WTC11 (cell line): ENCODE measurements at regions not wholly inside any gene's neighbourhood (a gene's known extent, or its start where the extent isn't known, plus 50 kb on each side); places are given as distances from the start of the nearest gene placed in this dataset.

Experiments
- ATAC-seq: fragments of 200-7000 bp; cut with Tn5 transposase; 2 replicates; pipeline ENCODE4 v1.10.0; 2021; ENCODE audit warnings: mild to moderate bottlenecking, moderate library complexity
- CTCF ChIA-PET: fragments of 300-600 bp; sonication (Branson Sonifier 250); formaldehyde crosslinking; loops from one replicate; lab custom pipeline; 2021; ENCODE audit warnings: antibody characterized with exemption; lab: Charles Lee
- POLR2A ChIA-PET: fragments of 350-600 bp; sonication (Branson Sonifier 250); formaldehyde crosslinking; loops from one replicate; lab custom pipeline; 2021; ENCODE audit warnings: antibody characterized with exemption; lab: Charles Lee
- DNase-seq: peaks from one replicate; pipeline ENCODE4 v3.0.0; 2021; ENCODE audit warnings: low spot score
- H3K27ac Mint-ChIP-seq: 2 replicates; pipeline ENCODE4 v1.8.0; 2021; ENCODE audit warnings: mixed read lengths
- H3K27me3 Mint-ChIP-seq: 2 replicates; pipeline ENCODE4 v1.8.0; 2021; ENCODE audit warnings: low read depth, mild to moderate bottlenecking, moderate library complexity, mixed read lengths
- H3K36me3 Mint-ChIP-seq: 2 replicates; pipeline ENCODE4 v1.8.0; 2021; ENCODE audit warnings: mixed read lengths
- H3K4me1 Mint-ChIP-seq: 2 replicates; pipeline ENCODE4 v1.8.0; 2022; ENCODE audit warnings: mixed read lengths
- H3K4me3 Mint-ChIP-seq: 2 replicates; pipeline ENCODE4 v1.8.0; 2021; ENCODE audit warnings: mild to moderate bottlenecking, moderate library complexity, mixed read lengths
- H3K9me3 Mint-ChIP-seq: 2 replicates; pipeline ENCODE4 v1.8.0; 2021; ENCODE audit warnings: mixed read lengths
- AR ChIP-seq: fragments of 250-450 bp; sonication (Bioruptor Pico); IDR thresholded peaks from 2 replicates; pipeline ENCODE4 v1.9.0; 2021; ENCODE audit warnings: mild to moderate bottlenecking
- ATF1 ChIP-seq: sonication (generic); formaldehyde crosslinking; IDR thresholded peaks from 2 replicates; pipeline ENCODE4 v1.8.1; 2023; ENCODE audit warnings: mild to moderate bottlenecking, moderate library complexity, missing genetic modification reagents
- ETV6 ChIP-seq: sonication (generic); formaldehyde crosslinking; IDR thresholded peaks from 2 replicates; pipeline ENCODE4 v1.8.1; 2022; ENCODE audit warnings: mild to moderate bottlenecking, missing genetic modification reagents
- FOXJ3 ChIP-seq: sonication (generic); formaldehyde crosslinking; IDR thresholded peaks from 2 replicates; pipeline ENCODE4 v1.9.0; 2021; ENCODE audit warnings: missing genetic modification reagents, mild to moderate bottlenecking, borderline replicate concordance
- HMGA2 ChIP-seq: fragments of 250-450 bp; sonication (Bioruptor Pico); IDR thresholded peaks from 2 replicates; pipeline ENCODE4 v1.4.0; 2021; ENCODE audit warnings: mild to moderate bottlenecking, moderate library complexity
- TEAD4 ChIP-seq: sonication (generic); formaldehyde crosslinking; IDR thresholded peaks from 2 replicates; pipeline ENCODE4 v1.8.0; 2022; ENCODE audit warnings: mild to moderate bottlenecking, missing genetic modification reagents
- TP53 ChIP-seq: sonication (generic); formaldehyde crosslinking; IDR thresholded peaks from 2 replicates; pipeline ENCODE4 v1.8.1; 2023; ENCODE audit warnings: mild to moderate bottlenecking, missing genetic modification reagents
- USF1 ChIP-seq: sonication (generic); formaldehyde crosslinking; IDR thresholded peaks from 2 replicates; pipeline ENCODE4 v1.8.0; 2022; ENCODE audit warnings: mild to moderate bottlenecking, missing genetic modification reagents
- USF2 ChIP-seq: sonication (generic); formaldehyde crosslinking; IDR thresholded peaks from 2 replicates; pipeline ENCODE4 v1.8.1; 2023; ENCODE audit warnings: mild to moderate bottlenecking, missing genetic modification reagents, moderate library complexity
- ZNF121 ChIP-seq: sonication (generic); formaldehyde crosslinking; IDR thresholded peaks from 2 replicates; pipeline ENCODE4 v1.8.0; 2023; ENCODE audit warnings: missing genetic modification reagents
- ZNF396 ChIP-seq: fragments of 250-450 bp; sonication (Bioruptor Pico); IDR thresholded peaks from 2 replicates; pipeline ENCODE4 v1.8.0; 2021; ENCODE audit warnings: mild to moderate bottlenecking, moderate library complexity, borderline replicate concordance
- ZNF423 ChIP-seq: fragments of 250-450 bp; sonication (Bioruptor Pico); IDR thresholded peaks from 2 replicates; pipeline ENCODE4 v2.1.2; 2022; ENCODE audit warnings: mild to moderate bottlenecking, moderate library complexity
- ZNF532 ChIP-seq: fragments of 250-450 bp; sonication (Bioruptor Pico); IDR thresholded peaks from 2 replicates; pipeline ENCODE4 v1.9.0; 2021; ENCODE audit warnings: mild to moderate bottlenecking, borderline replicate concordance
- TF ChIP-seq, protein P1 (sequence below): fragments of 250-450 bp; sonication (Bioruptor Pico); IDR thresholded peaks from 2 replicates; pipeline ENCODE4 v2.1.2; 2022; ENCODE audit warnings: mild to moderate bottlenecking, moderate library complexity

- no peak for TF ChIP-seq ZNF532 (CRISPR knock-in tag)
- no peak for TF ChIP-seq HMGA2 (CRISPR knock-in tag)
- no peak for TF ChIP-seq ATF1
- no peak for TF ChIP-seq ZNF423 (CRISPR knock-in tag)
- no peak for TF ChIP-seq TP53 (CRISPR knock-in tag)
- no peak for TF ChIP-seq USF2 (CRISPR knock-in tag)
- TF ChIP-seq USF1 (CRISPR knock-in tag), result no peak
- TF ChIP-seq ZNF121, result no peak
- TF ChIP-seq FOXJ3, result no peak
- no peak for TF ChIP-seq AR (CRISPR knock-in tag)
Measured at GRCh38 chr3:79874646-79875045, 106.8 kb upstream of the ROBO1 start (continued).

- H3K4me3 Mint-ChIP-seq, result no peak overlapping the region
- no peaks in the 10 kb centered on the region for H3K27me3 Mint-ChIP-seq
- TF ChIP-seq TEAD4 (CRISPR knock-in tag) (no peak), ZNF396 (CRISPR knock-in tag) (no peak)
- TF ChIP-seq, protein P1, sequence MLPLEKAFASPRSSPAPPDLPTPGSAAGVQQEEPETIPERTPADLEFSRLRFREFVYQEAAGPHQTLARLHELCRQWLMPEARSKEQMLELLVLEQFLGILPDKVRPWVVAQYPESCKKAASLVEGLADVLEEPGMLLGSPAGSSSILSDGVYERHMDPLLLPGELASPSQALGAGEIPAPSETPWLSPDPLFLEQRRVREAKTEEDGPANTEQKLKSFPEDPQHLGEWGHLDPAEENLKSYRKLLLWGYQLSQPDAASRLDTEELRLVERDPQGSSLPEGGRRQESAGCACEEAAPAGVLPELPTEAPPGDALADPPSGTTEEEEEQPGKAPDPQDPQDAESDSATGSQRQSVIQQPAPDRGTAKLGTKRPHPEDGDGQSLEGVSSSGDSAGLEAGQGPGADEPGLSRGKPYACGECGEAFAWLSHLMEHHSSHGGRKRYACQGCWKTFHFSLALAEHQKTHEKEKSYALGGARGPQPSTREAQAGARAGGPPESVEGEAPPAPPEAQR (CRISPR knock-in tag), result no peak
- no peak overlapping the region for H3K27ac Mint-ChIP-seq
- H3K9me3 Mint-ChIP-seq, result no peaks in the 10 kb centered on the region
- no peak for ATAC-seq
- H3K4me1 Mint-ChIP-seq, result peaks cover 8% of the 10 kb centered on the region
- H3K36me3 Mint-ChIP-seq, result no peaks in the 10 kb centered on the region
- CTCF ChIA-PET, result no interaction called here
- DNase-seq, result no peak
- POLR2A ChIA-PET, result no interaction called here
Measured at GRCh38 chr3:79872483-79872882, 104.7 kb upstream of the ROBO1 start.

DNA sequence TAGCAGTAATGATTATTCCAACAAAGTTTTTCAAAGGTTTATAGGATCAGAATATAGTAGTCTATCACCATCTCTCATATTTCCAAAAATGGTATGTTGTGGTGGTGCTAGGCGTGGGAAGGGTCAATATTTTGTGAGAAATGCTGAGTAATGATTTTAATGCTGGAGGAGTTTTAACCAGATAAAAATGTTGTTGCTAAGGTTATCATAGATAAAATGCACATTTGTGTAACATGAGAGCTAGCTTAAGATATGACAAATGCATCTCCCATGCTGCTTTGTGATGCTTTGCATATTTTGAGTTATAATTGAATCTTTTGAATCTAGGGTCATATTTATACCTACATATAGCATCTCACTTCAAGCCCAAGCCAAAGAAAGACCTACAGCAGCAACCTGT lies 103.9 kb upstream of the ROBO1 start:
- peaks cover 8% of the 10 kb centered on the region for H3K4me1 Mint-ChIP-seq
- H3K4me3 Mint-ChIP-seq, result no peak overlapping the region
- DNase-seq (no peak), ATAC-seq (no peak)
- TF ChIP-seq TEAD4 (CRISPR knock-in tag) (no peak), ETV6 (CRISPR knock-in tag) (no peak), ZNF423 (CRISPR knock-in tag) (no peak), USF2 (CRISPR knock-in tag) (no peak)
- H3K27me3 Mint-ChIP-seq, result no peaks in the 10 kb centered on the region
- no peaks in the 10 kb centered on the region for H3K36me3 Mint-ChIP-seq
- H3K27ac Mint-ChIP-seq, result no peak overlapping the region
- CTCF ChIA-PET, result no interaction called here
- H3K9me3 Mint-ChIP-seq, result no peaks in the 10 kb centered on the region
- POLR2A ChIA-PET, result no interaction called here
